Ishikawa (cell line): ENCODE measurements at regions not wholly inside any gene's neighbourhood (a gene's known extent, or its start where the extent isn't known, plus 50 kb on each side); places are given as distances from the start of the nearest gene placed in this dataset.

Source experiments
- CEBPB ChIP-seq: IDR thresholded peaks from 2 replicates; pipeline ENCODE4 v1.6.1; 2012
- CREB1 ChIP-seq: IDR thresholded peaks from 2 replicates; pipeline ENCODE4 v1.6.1; 2012; ENCODE audit warnings: low read depth
- EGR1 ChIP-seq: IDR thresholded peaks from 2 replicates; pipeline ENCODE4 v1.6.1; 2012
- EP300 ChIP-seq: IDR thresholded peaks from 2 replicates; pipeline ENCODE4 v1.6.1; 2012; ENCODE audit warnings: borderline replicate concordance
- FOXM1 ChIP-seq: IDR thresholded peaks from 2 replicates; pipeline ENCODE4 v1.6.1; 2012; ENCODE audit warnings: low read depth, borderline replicate concordance
- MAX ChIP-seq: IDR thresholded peaks from 2 replicates; pipeline ENCODE4 v1.6.1; 2012
- NFIC ChIP-seq: IDR thresholded peaks from 2 replicates; pipeline ENCODE4 v1.6.1; 2012
- RAD21 ChIP-seq: IDR thresholded peaks from 2 replicates; pipeline ENCODE4 v1.6.1; 2012; ENCODE audit warnings: low read depth
- REST ChIP-seq: IDR thresholded peaks from 2 replicates; pipeline ENCODE4 v1.6.1; 2012; ENCODE audit warnings: low read depth, mild to moderate bottlenecking
- TAF1 ChIP-seq: IDR thresholded peaks from 2 replicates; pipeline ENCODE4 v1.6.1; 2012; ENCODE audit warnings: low read depth, mild to moderate bottlenecking
- TCF12 ChIP-seq: IDR thresholded peaks from 2 replicates; pipeline ENCODE4 v1.6.1; 2012; ENCODE audit warnings: low read depth
- TEAD4 ChIP-seq: IDR thresholded peaks from 2 replicates; pipeline ENCODE4 v1.6.1; 2012
- USF1 ChIP-seq: IDR thresholded peaks from 2 replicates; pipeline ENCODE4 v1.6.1; 2012
- YY1 ChIP-seq: IDR thresholded peaks from 2 replicates; pipeline ENCODE4 v1.6.1; 2012; ENCODE audit warnings: low read depth
- ZBTB7A ChIP-seq: IDR thresholded peaks from 2 replicates; pipeline ENCODE4 v1.6.1; 2012; ENCODE audit warnings: low read depth

- TF ChIP-seq RAD21 (no peak), ZBTB7A (no peak)
Observed at GRCh38 chr6:125477156-125477555, 175.4 kb upstream of the HDDC2 start.

- no peak for TF ChIP-seq NFIC
- no peak for TF ChIP-seq FOXM1
- no peak for TF ChIP-seq TEAD4
- TF ChIP-seq CREB1 = no peak
- TF ChIP-seq MAX = no peak
- no peak for TF ChIP-seq TCF12
- TF ChIP-seq CEBPB = no peak
- no peak for TF ChIP-seq EP300
- TF ChIP-seq EGR1 = no peak
- no peak for TF ChIP-seq USF1
Observed at GRCh38 chr6:125477844-125478243, 176.1 kb upstream of the HDDC2 start.

- TF ChIP-seq RAD21 = no peak
Observed at GRCh38 chr6:125480146-125480545, 178.4 kb upstream of the HDDC2 start.

- TF ChIP-seq YY1 = no peak
- TF ChIP-seq CREB1 = no peak
- no peak for TF ChIP-seq EGR1
- no peak for TF ChIP-seq MAX
- no peak for TF ChIP-seq REST
- TF ChIP-seq EP300 = no peak
- no peak for TF ChIP-seq FOXM1
Observed at GRCh38 chr6:125480571-125480970, 178.8 kb upstream of the HDDC2 start.

- TF ChIP-seq TCF12 (no peak), ZBTB7A (no peak), NFIC (no peak), YY1 (no peak), CREB1 (no peak), TEAD4 (no peak), FOXM1 (no peak), USF1 (no peak), RAD21 (no peak), MAX (no peak), EP300 (no peak), REST (no peak), CEBPB (no peak), TAF1 (no peak), EGR1 (no peak)
Observed at GRCh38 chr6:125481056-125481455, 179.3 kb upstream of the HDDC2 start.

- TF ChIP-seq EP300 = no peak
- no peak for TF ChIP-seq EGR1
- TF ChIP-seq CREB1 = no peak
- TF ChIP-seq ZBTB7A = no peak
Observed at GRCh38 chr6:125485757-125486156, 184.0 kb upstream of the HDDC2 start.

- no peak for TF ChIP-seq CREB1
- TF ChIP-seq MAX = no peak
- no peak for TF ChIP-seq USF1
- no peak for TF ChIP-seq ZBTB7A
- TF ChIP-seq TEAD4 = no peak
- no peak for TF ChIP-seq YY1
- no peak for TF ChIP-seq EP300
- no peak for TF ChIP-seq NFIC
- TF ChIP-seq CEBPB = no peak
Observed at GRCh38 chr6:125486881-125487280, 185.1 kb upstream of the HDDC2 start.
